ENCODE measurements at regions not wholly inside any gene's neighbourhood (a gene's known extent, or its start where the extent isn't known, plus 50 kb on each side); places are given as distances from the start of the nearest gene placed in this dataset.

DNA sequence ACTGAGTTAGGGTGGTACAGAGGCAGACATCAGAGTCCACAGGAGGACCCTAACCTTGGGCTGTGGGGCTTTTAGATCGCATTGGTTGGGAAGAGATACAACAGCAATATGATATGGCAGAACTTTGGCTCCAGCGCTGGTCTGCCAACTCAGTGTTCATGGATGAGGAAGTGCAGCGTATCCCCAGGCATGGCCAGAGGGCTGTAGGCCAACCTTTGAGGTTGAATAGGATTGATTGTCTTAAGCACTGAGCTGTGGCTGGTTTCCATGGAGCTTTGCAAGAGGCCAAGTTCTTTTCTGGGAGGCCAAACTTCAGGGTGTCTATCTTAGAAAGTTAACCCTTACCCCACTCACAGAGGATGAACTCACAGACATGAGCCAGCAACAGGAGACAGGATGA, 144.1 kb upstream of the TMTC4 start:
- TF ChIP-seq CTCF (conservative IDR thresholded peaks at IDR 0.05; ENCODE audit: low read length) = no peak
- DNase-seq (ENCODE audit: low read depth) = no peak
- no peak overlapping the region for H3K4me3 ChIP-seq (ENCODE audit: low read length)

GRCh38 chr13:100817928-100818327, 143.3 kb upstream of the TMTC4 start:
- no peak overlapping the region for H3K4me3 ChIP-seq (ENCODE audit: low read length)
- no peak for DNase-seq (ENCODE audit: low read depth)
- TF ChIP-seq CTCF (conservative IDR thresholded peaks at IDR 0.05; ENCODE audit: low read length) = no peak

DNA sequence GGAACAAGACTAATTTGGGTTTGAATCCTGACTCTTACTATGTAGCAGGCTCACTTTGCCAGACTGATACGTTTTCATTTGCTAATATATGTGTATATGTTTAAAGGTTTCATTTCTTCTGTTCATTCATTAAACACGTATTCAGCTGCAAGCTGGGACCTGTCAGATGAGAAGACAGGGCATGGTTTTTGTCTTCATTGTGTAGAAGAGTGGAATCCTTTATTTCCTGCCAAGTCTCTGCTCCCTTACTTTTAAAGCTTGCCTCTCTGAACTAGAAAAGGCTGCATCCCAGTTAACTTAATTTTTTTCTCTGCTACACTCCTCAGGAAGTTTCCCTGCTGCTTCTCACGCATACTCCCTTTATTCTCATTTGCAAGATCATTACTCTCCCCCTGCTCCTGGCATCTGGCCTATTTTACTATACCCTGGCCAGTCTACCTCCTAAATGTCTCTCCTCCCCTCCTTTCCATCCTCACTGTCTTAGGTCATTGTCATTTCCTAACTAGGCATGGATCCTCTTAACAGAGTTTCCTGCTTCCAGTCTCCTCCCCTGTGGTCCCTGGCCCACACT, 141.0 kb upstream of the TMTC4 start:
- TF ChIP-seq CTCF (conservative IDR thresholded peaks at IDR 0.05; ENCODE audit: low read length) = no peak
- no peak for DNase-seq (ENCODE audit: low read depth)
- H3K4me3 ChIP-seq (ENCODE audit: low read length) = no peak overlapping the region

DNA sequence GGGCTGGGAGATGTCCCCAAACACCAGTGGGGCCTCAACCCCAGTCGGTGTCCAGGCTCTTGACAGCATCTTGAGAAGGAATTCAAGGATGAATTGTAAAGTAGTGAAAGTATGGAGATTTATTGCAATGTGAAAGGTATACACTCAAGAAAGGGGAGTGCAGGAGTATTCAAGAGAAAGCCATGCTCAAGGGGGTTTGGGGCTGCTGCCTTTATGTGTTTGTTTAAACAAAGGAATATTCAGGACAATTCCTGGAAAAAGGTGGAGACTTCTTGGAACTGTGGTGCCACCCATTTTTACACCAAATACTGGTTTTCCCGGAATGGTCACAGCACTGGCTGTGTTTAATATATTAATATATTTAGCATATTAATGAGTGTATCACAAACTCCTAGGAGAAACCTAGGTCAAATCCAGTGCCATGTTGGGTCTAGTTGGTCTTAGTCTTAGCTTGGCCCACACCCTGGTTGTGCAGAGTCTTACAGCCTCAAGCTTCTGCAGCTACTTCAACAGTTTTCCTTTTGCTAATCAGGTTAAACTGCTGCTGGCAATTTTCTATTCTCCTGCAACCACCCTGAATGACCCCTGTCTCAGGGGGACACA, 138.5 kb upstream of the TMTC4 start:
- no peak for DNase-seq (ENCODE audit: low read depth)
- H3K4me3 ChIP-seq (ENCODE audit: low read length) = no peak overlapping the region
- TF ChIP-seq CTCF (conservative IDR thresholded peaks at IDR 0.05; ENCODE audit: low read length) = no peak

DNA sequence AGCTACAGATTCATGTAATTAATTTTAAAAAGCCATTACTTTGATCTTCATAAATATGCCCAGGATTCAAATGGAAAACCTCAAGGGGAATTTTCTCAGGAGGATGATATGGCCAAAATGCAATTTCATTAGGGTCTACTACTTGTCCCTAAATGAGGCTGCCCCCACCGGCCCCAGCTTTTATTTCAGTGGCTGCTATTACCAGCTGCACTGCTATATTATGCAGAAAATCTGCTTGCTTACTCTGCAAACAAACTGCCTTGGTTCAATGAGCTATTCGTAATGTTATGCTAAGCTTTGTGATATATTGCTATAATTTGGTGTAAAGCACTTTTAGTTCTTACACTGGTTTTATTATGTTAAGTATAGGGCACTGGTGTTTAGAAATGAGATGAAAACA, 137.3 kb upstream of the TMTC4 start:
- H3K4me3 ChIP-seq (ENCODE audit: low read length) = no peak overlapping the region
- DNase-seq (ENCODE audit: low read depth) = no peak
- TF ChIP-seq CTCF (conservative IDR thresholded peaks at IDR 0.05; ENCODE audit: low read length) = no peak

DNA sequence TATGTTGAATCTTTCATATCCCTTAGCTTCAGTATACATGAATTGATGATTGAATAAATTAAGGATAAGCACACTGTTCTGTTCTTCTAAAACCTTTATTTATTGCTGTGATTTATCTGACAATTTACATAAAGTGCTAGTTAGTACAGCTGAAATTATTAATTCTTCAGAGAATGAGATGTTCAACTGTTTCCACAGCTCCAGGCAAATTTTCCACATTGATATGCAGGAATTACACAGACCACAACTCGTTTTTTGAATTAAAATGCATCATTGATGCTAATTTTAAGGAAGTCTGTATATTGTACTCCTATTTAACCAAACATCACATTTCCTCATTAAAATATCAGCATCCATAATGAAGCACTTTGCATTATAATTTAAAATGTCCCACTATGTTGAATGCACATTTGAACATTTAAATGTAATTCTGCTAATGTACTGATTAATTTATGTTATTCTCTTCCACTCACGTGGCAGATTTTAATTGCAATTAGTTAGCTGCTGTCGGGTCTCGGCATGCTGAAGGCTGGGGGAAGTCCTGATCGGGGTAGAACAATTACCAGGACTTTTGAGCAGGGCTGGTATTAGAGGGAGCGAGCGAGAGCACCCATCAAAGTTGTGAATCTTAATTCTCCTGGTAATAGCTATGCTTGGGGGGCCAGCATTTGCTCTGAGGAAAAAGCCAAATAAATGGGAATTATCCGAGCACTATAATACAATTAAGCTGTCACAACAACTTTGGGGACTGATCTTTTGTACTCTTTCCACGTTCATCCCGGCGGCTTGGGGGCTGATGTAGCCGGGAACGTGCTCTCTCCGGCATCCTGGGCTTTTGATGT, 136.7 kb upstream of the TMTC4 start:
- no peak for DNase-seq (ENCODE audit: low read depth)
- TF ChIP-seq CTCF (conservative IDR thresholded peaks at IDR 0.05; ENCODE audit: low read length) = no peak
- no peak overlapping the region for H3K4me3 ChIP-seq (ENCODE audit: low read length)

GRCh38 chr13:100810481-100810880, 135.9 kb upstream of the TMTC4 start:
- no peak for TF ChIP-seq CTCF (conservative IDR thresholded peaks at IDR 0.05; ENCODE audit: low read length)
- no peak overlapping the region for H3K4me3 ChIP-seq (ENCODE audit: low read length)
- no peak for DNase-seq (ENCODE audit: low read depth)

All from AG10803 (cell line).